CD14-positive monocyte (primary cell): ENCODE measurements at regions not wholly inside any gene's neighbourhood (a gene's known extent, or its start where the extent isn't known, plus 50 kb on each side); places are given as distances from the start of the nearest gene placed in this dataset.

Source experiments
- DNase-seq, 3 donors: peaks; one replicate each; pipeline ENCODE4 v3.0.0-alpha.2; 2011 to 2022
- H2AFZ ChIP-seq: 2 replicates; pipeline ENCODE4 v1.6.0; 2012; ENCODE audit warnings: mild to moderate bottlenecking, low read depth, low read length, inconsistent platforms; ENCODE audit not compliant: insufficient read depth, poor library complexity, severe bottlenecking
- H3K27ac ChIP-seq, 2 donors: 1 replicate in 1 of 2; 2 replicates in 1 of 2; pipeline ENCODE4 v1.5.1; 2012 to 2013; ENCODE audit warnings: low read length in 2 of 2, control low read depth in 1 of 2, inconsistent platforms in 1 of 2, low read depth in 1 of 2, mild to moderate bottlenecking in 1 of 2
- H3K27me3 ChIP-seq, 2 donors: one replicate each; pipeline versions ENCODE4 v1.6.0 to v1.6.1; 2011 to 2013; ENCODE audit warnings: low read length in 2 of 2; ENCODE audit not compliant: control insufficient read depth in 2 of 2, insufficient read depth in 2 of 2
- H3K36me3 ChIP-seq, 2 donors: replicated peaks in 1 of 2; 1 replicate in 1 of 2; 2 replicates in 1 of 2; pipeline versions ENCODE4 v1.5.1 to v1.6.1; 2012 to 2013; ENCODE audit warnings: low read length in 2 of 2, control low read depth in 1 of 2, inconsistent platforms in 1 of 2, mild to moderate bottlenecking in 1 of 2; ENCODE audit not compliant: insufficient read depth in 2 of 2, control insufficient read depth in 1 of 2
- H3K4me1 ChIP-seq, 2 donors: 1 replicate in 1 of 2; 2 replicates in 1 of 2; pipeline versions ENCODE4 v1.5.1 to v1.6.1; 2012 to 2013; ENCODE audit warnings: low read length in 2 of 2, control low read depth in 1 of 2, inconsistent platforms in 1 of 2, mild to moderate bottlenecking in 1 of 2, moderate library complexity in 1 of 2; ENCODE audit not compliant: insufficient read depth in 2 of 2, control insufficient read depth in 1 of 2
- H3K4me2 ChIP-seq: replicated peaks from 2 replicates; pipeline ENCODE3; 2012; ENCODE audit warnings: low read length, moderate library complexity, mild to moderate bottlenecking; ENCODE audit not compliant: poor library complexity, severe bottlenecking; ENCODE audit errors: extremely low read depth
- H3K4me3 ChIP-seq, 3 experiments: fragments of 200-600 bp in 1 of 3; sonication (generic) in 1 of 3; replicated peaks in 1 of 3; 1 replicate in 2 of 3; 2 replicates in 1 of 3; pipeline ENCODE4 v1.5.1; 2011 to 2013; ENCODE audit warnings: low read length in 3 of 3, mild to moderate bottlenecking in 3 of 3, control low read depth in 2 of 3, low read depth in 2 of 3, inconsistent platforms in 1 of 3, moderate library complexity in 1 of 3
- H3K79me2 ChIP-seq: 2 replicates; pipeline ENCODE4 v1.6.0; 2012; ENCODE audit warnings: mild to moderate bottlenecking, control low read depth, inconsistent platforms, low read length, moderate library complexity; ENCODE audit not compliant: insufficient read depth
- H3K9ac ChIP-seq: 2 replicates; pipeline ENCODE4 v1.6.0; 2017; ENCODE audit warnings: low read length, mild to moderate bottlenecking; ENCODE audit not compliant: insufficient read depth, poor library complexity, severe bottlenecking
- H3K9me3 ChIP-seq, 2 donors: replicated peaks in 1 of 2; 1 replicate in 1 of 2; 2 replicates in 1 of 2; pipeline versions ENCODE4 v1.5.1 to v1.6.1; 2012 to 2013; ENCODE audit warnings: low read length in 2 of 2, control low read depth in 1 of 2; ENCODE audit not compliant: control insufficient read depth in 1 of 2, insufficient read depth in 1 of 2
- H4K20me1 ChIP-seq: 2 replicates; pipeline ENCODE4 v1.6.0; 2012; ENCODE audit warnings: mild to moderate bottlenecking, low read length, control low read depth, moderate library complexity; ENCODE audit not compliant: insufficient read depth
- H3K27ac Mint-ChIP-seq, 7 donors: one replicate each; pipeline ENCODE4 v1.8.0; 2020; ENCODE audit warnings: mild to moderate bottlenecking in 7 of 7, mixed read lengths in 7 of 7, moderate library complexity in 6 of 7, inconsistent platforms in 2 of 7
- H3K27me3 Mint-ChIP-seq, 3 donors: one replicate each; pipeline ENCODE4 v1.8.0; 2021 to 2022; ENCODE audit warnings: low read depth in 3 of 3, mild to moderate bottlenecking in 3 of 3, mixed read lengths in 3 of 3, moderate library complexity in 3 of 3, inconsistent platforms in 1 of 3
- H3K36me3 Mint-ChIP-seq, 2 donors: one replicate each; pipeline ENCODE4 v1.8.0; 2020; ENCODE audit warnings: mixed read lengths in 2 of 2, inconsistent platforms in 1 of 2, mild to moderate bottlenecking in 1 of 2
- H3K4me1 Mint-ChIP-seq: one replicate; pipeline ENCODE4 v1.8.0; 2020; ENCODE audit warnings: mild to moderate bottlenecking, mixed read lengths
- H3K4me3 Mint-ChIP-seq, 2 donors: one replicate each; pipeline ENCODE4 v1.8.0; 2020; ENCODE audit warnings: mild to moderate bottlenecking in 2 of 2, mixed read lengths in 2 of 2, moderate library complexity in 1 of 2
- H3K9me3 Mint-ChIP-seq, 7 donors: one replicate each; pipeline ENCODE4 v1.8.0; 2020 to 2022; ENCODE audit warnings: mixed read lengths in 7 of 7, mild to moderate bottlenecking in 6 of 7, moderate library complexity in 6 of 7, inconsistent platforms in 2 of 7
- CTCF ChIP-seq: fragments of 200-600 bp; IDR thresholded peaks from one replicate; pipeline ENCODE4 v1.8.0; 2022; ENCODE audit warnings: antibody characterized with exemption, mild to moderate bottlenecking
- WGBS: methylation state at CpG from one replicate; pipeline ENCODE4 v1.1.5; 2013; ENCODE audit warnings: missing lambda C conversion rate; ENCODE audit not compliant: insufficient coverage; 5-methylcytosine and 5-hydroxymethylcytosine counted together
- intact Hi-C, 2 donors: fragments of 100-400 bp; cut with micrococcal nuclease; formaldehyde crosslinking; loops; one replicate each; pipeline versions ENCODE4 v1.15.0 to v1.15.1; 2023

- no peak for TF ChIP-seq CTCF
- H3K9me3 Mint-ChIP-seq = peaks cover 0 to 1% (median 0%) of the 10 kb centered on the region in 7 donors
- H4K20me1 ChIP-seq = no peaks in the 10 kb centered on the region
- peaks cover 6% of the 10 kb centered on the region for H3K4me1 Mint-ChIP-seq
- H3K4me3 ChIP-seq = no peak overlapping the region
- no peak overlapping the region for H2AFZ ChIP-seq
- H3K79me2 ChIP-seq = no peaks in the 10 kb centered on the region
- H3K36me3 ChIP-seq = no peaks in the 10 kb centered on the region
- H3K27ac ChIP-seq = no peak overlapping the region
- no peak for DNase-seq
- H3K27me3 Mint-ChIP-seq = peaks cover 7 to 12% (median 10%) of the 10 kb centered on the region in 3 donors
- no peaks in the 10 kb centered on the region for H3K9me3 ChIP-seq
- H3K27ac Mint-ChIP-seq = no peak overlapping the region
- no peak overlapping the region for H3K4me3 Mint-ChIP-seq
- H3K4me1 ChIP-seq = no peaks in the 10 kb centered on the region
- H3K36me3 Mint-ChIP-seq = no peaks in the 10 kb centered on the region
- no peak overlapping the region for H3K9ac ChIP-seq
- intact Hi-C loops = no loop called here
- WGBS = 81% methylated on average over 7 of the region's 9 CpGs
- no peak overlapping the region for H3K4me2 ChIP-seq
- no peaks in the 10 kb centered on the region for H3K27me3 ChIP-seq
Observed at GRCh38 chr3:43871627-43872245, 181.0 kb downstream of the ABHD5 start.

DNA sequence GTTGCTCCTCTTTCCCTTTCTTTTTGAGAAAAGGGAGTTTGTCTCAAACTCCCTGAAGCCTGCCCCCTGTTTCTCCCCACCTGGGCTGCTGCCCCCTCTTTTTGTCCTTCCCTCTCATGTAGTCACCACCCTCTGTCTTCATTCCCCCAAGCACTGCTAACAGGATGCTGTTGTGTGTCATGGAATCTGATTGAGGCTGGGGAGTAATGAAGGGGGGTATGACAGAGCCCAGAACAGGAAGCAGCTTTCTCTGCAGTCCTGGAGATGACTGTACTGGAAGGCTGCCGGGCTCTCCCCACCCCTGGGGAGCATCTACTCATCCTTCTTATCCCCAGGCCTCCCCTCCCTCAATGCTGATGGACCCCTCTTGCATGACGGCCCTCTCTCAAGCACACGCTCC is 181.6 kb downstream of the ABHD5 start:
- no peak overlapping the region for H3K9ac ChIP-seq
- intact Hi-C loops = no loop called here
- H3K4me3 ChIP-seq = no peak overlapping the region
- Mint-ChIP-seq H3K4me1 (peaks cover 6% of the 10 kb centered on the region), H3K36me3 (no peaks in the 10 kb centered on the region), H3K27me3 (peaks cover 7 to 10% (median 7%) of the 10 kb centered on the region in 3 donors), H3K4me3 (no peak overlapping the region), H3K27ac (no peak overlapping the region), H3K9me3 (peaks cover 0 to 1% (median 0%) of the 10 kb centered on the region in 7 donors)
- H3K36me3 ChIP-seq = no peaks in the 10 kb centered on the region
- DNase-seq = no peak
- no peak overlapping the region for H3K27ac ChIP-seq
- H2AFZ ChIP-seq = no peak overlapping the region
- 89% methylated on average over 2 of the region's 3 CpGs for WGBS
- H3K4me2 ChIP-seq = no peak overlapping the region
- H3K9me3 ChIP-seq = no peaks in the 10 kb centered on the region
- TF ChIP-seq CTCF = no peak
- H3K79me2 ChIP-seq = no peaks in the 10 kb centered on the region
- H3K4me1 ChIP-seq = no peaks in the 10 kb centered on the region
- H3K27me3 ChIP-seq = no peaks in the 10 kb centered on the region
- H4K20me1 ChIP-seq = no peaks in the 10 kb centered on the region
